H1 (cell line): ENCODE measurements at regions not wholly inside any gene's neighbourhood (a gene's known extent, or its start where the extent isn't known, plus 50 kb on each side); places are given as distances from the start of the nearest gene placed in this dataset.

ENCODE experiments used
- CTCF ChIA-PET: fragments of 300-600 bp; sonication (Branson Sonifier 250); formaldehyde crosslinking; loops from one replicate; lab custom pipeline; 2021; ENCODE audit not compliant: partially characterized antibody; lab: Charles Lee
- POLR2A ChIA-PET: fragments of 300-600 bp; sonication (Branson Sonifier 250); formaldehyde crosslinking; loops from one replicate; lab custom pipeline; 2021; ENCODE audit warnings: inconsistent platforms; ENCODE audit not compliant: partially characterized antibody; lab: Charles Lee
- DNase-seq, 2 experiments: peaks; one replicate each; pipeline versions ENCODE4 v3.0.0 to v3.0.0-alpha.2; 2010 to 2022; ENCODE audit warnings: low spot score in 2 of 2, low read depth in 1 of 2, mixed read lengths in 1 of 2
- FAIRE-seq: peaks from 2 replicates; lab custom pipeline; 2011; peaks lifted over from hg19 to GRCh38; lab: Jason Lieb, UNC
- H2AFZ ChIP-seq: 2 replicates; pipeline ENCODE4 v1.8.1; 2012; ENCODE audit warnings: low read length, inconsistent platforms
- H2AK5ac ChIP-seq: 2 replicates; pipeline ENCODE4 v1.6.1; 2013; ENCODE audit warnings: low read depth, low read length
- H2BK120ac ChIP-seq: replicated peaks from 2 replicates; pipeline ENCODE3; 2013; ENCODE audit warnings: low read depth, low read length, inconsistent platforms
- H2BK12ac ChIP-seq: 2 replicates; pipeline ENCODE4 v1.6.1; 2013; ENCODE audit warnings: low read depth, low read length
- H2BK15ac ChIP-seq: 2 replicates; pipeline ENCODE4 v1.6.1; 2013; ENCODE audit warnings: low read length
- H2BK20ac ChIP-seq: 2 replicates; pipeline ENCODE4 v1.6.1; 2013; ENCODE audit warnings: low read length
- H2BK5ac ChIP-seq: 2 replicates; pipeline ENCODE4 v1.6.1; 2013; ENCODE audit warnings: low read depth, low read length
- H3K14ac ChIP-seq: 2 replicates; pipeline ENCODE4 v1.6.1; 2013; ENCODE audit warnings: inconsistent platforms; ENCODE audit not compliant: insufficient read length
- H3K18ac ChIP-seq: 2 replicates; pipeline ENCODE4 v1.6.1; 2013; ENCODE audit warnings: low read length; ENCODE audit errors: extremely low read depth
- H3K23ac ChIP-seq: 2 replicates; pipeline ENCODE4 v1.6.1; 2013; ENCODE audit warnings: inconsistent platforms; ENCODE audit not compliant: insufficient read length
- H3K23me2 ChIP-seq: 2 replicates; pipeline ENCODE4 v1.6.1; 2013; ENCODE audit warnings: low read depth, low read length
- H3K27ac ChIP-seq: 2 replicates; pipeline ENCODE4 v1.6.1; 2011; ENCODE audit warnings: low read depth, low read length, inconsistent platforms
- H3K27me3 ChIP-seq, 4 experiments: replicated peaks in 1 of 4; 1 replicate in 1 of 4; 2 replicates in 3 of 4; pipeline versions ENCODE4 v1.6.1 to v1.8.1; 2011 to 2013; ENCODE audit warnings: low read length in 3 of 4, mild to moderate bottlenecking in 3 of 4, inconsistent platforms in 2 of 4, mixed read lengths in 2 of 4, moderate library complexity in 1 of 4; ENCODE audit not compliant: control insufficient read depth in 3 of 4, insufficient read depth in 3 of 4; ENCODE audit errors: extremely low read depth in 1 of 4
- H3K36me3 ChIP-seq, 4 experiments: 2 replicates each; pipeline versions ENCODE4 v1.6.1 to v1.8.1; 2011 to 2013; ENCODE audit warnings: mild to moderate bottlenecking in 4 of 4, low read length in 3 of 4, moderate library complexity in 2 of 4, control low read depth in 1 of 4, inconsistent platforms in 1 of 4; ENCODE audit not compliant: insufficient read depth in 4 of 4, control insufficient read depth in 2 of 4
- H3K4ac ChIP-seq: replicated peaks from 2 replicates; pipeline ENCODE3; 2013; ENCODE audit warnings: low read length, low read depth, mixed read lengths, inconsistent platforms; ENCODE audit not compliant: insufficient read length
- H3K4me1 ChIP-seq, 4 experiments: replicated peaks in 1 of 4; 1 replicate in 1 of 4; 2 replicates in 3 of 4; pipeline versions ENCODE4 v1.6.1 to v1.8.1; 2011 to 2013; ENCODE audit warnings: low read length in 3 of 4, inconsistent platforms in 2 of 4, mixed read lengths in 1 of 4; ENCODE audit not compliant: insufficient read depth in 4 of 4, control insufficient read depth in 3 of 4
- H3K4me2 ChIP-seq, 2 experiments: 2 replicates each; pipeline versions ENCODE4 v1.6.1 to v1.8.1; 2011 to 2013; ENCODE audit warnings: low read depth in 2 of 2, low read length in 2 of 2, control low read depth in 1 of 2, inconsistent platforms in 1 of 2, mild to moderate bottlenecking in 1 of 2; ENCODE audit not compliant: insufficient read depth in 1 of 2
- H3K4me3 ChIP-seq, 4 experiments: fragments of 200-600, 300-600 bp in 1 of 4; sonication (generic), shearing (Covaris generic), sonication (Bioruptor Twin) in 1 of 4; 2 replicates each; pipeline versions ENCODE4 v1.5.1 to v1.8.1; 2011 to 2016; ENCODE audit warnings: low read length in 4 of 4, low read depth in 3 of 4, control low read depth in 2 of 4, inconsistent platforms in 2 of 4, mild to moderate bottlenecking in 2 of 4, mixed read lengths in 1 of 4, moderate library complexity in 1 of 4; ENCODE audit not compliant: insufficient read depth in 2 of 4; ENCODE audit errors: extremely low read depth in 1 of 4
- H3K56ac ChIP-seq: replicated peaks from 2 replicates; pipeline ENCODE3; 2013; ENCODE audit warnings: low read depth, mild to moderate bottlenecking, mixed read lengths, low read length, inconsistent platforms; ENCODE audit not compliant: insufficient read length
- H3K79me1 ChIP-seq: 2 replicates; pipeline ENCODE4 v1.6.1; 2013; ENCODE audit warnings: low read depth, low read length, control low read depth
- H3K79me2 ChIP-seq, 2 experiments: 2 replicates each; pipeline versions ENCODE4 v1.6.1 to v1.8.1; 2012 to 2013; ENCODE audit warnings: low read length in 2 of 2, mild to moderate bottlenecking in 2 of 2, inconsistent platforms in 1 of 2; ENCODE audit not compliant: insufficient read depth in 2 of 2, control insufficient read depth in 1 of 2
- H3K9ac ChIP-seq, 4 experiments: replicated peaks in 1 of 4; 1 replicate in 1 of 4; 2 replicates in 3 of 4; pipeline versions ENCODE4 v1.6.1 to v1.8.1; 2011 to 2013; ENCODE audit warnings: low read depth in 3 of 4, low read length in 3 of 4, control low read depth in 2 of 4, mild to moderate bottlenecking in 2 of 4, moderate library complexity in 2 of 4, inconsistent platforms in 1 of 4; ENCODE audit errors: extremely low read depth in 1 of 4
- H3K9me3 ChIP-seq, 2 experiments: 2 replicates each; pipeline versions ENCODE4 v1.6.1 to v1.8.1; 2012 to 2013; ENCODE audit warnings: mild to moderate bottlenecking in 2 of 2, moderate library complexity in 2 of 2, control low read depth in 1 of 2, inconsistent platforms in 1 of 2, low read depth in 1 of 2, low read length in 1 of 2, mixed read lengths in 1 of 2; ENCODE audit not compliant: insufficient read depth in 2 of 2
- H4K20me1 ChIP-seq, 2 experiments: replicated peaks in 1 of 2; 2 replicates each; pipeline versions ENCODE3 to v1.8.1; 2011 to 2013; ENCODE audit warnings: inconsistent platforms in 2 of 2, low read length in 2 of 2, mild to moderate bottlenecking in 1 of 2; ENCODE audit not compliant: insufficient read depth in 2 of 2, control insufficient read depth in 1 of 2
- H4K5ac ChIP-seq: 2 replicates; pipeline ENCODE4 v1.6.1; 2013; ENCODE audit warnings: low read length, low read depth, mixed read lengths, inconsistent platforms; ENCODE audit not compliant: insufficient read length
- H4K8ac ChIP-seq: 2 replicates; pipeline ENCODE4 v1.8.0; 2013; ENCODE audit warnings: mild to moderate bottlenecking, moderate library complexity, low read length, inconsistent platforms; ENCODE audit not compliant: insufficient read depth; ENCODE audit errors: extremely low read depth
- H4K91ac ChIP-seq: replicated peaks from 2 replicates; pipeline ENCODE3; 2013; ENCODE audit warnings: low read length, mixed read lengths, inconsistent platforms; ENCODE audit not compliant: insufficient read length
- CEBPB ChIP-seq: IDR thresholded peaks from 2 replicates; pipeline ENCODE4 v1.6.1; 2012; ENCODE audit warnings: low read depth, low read length
- E2F6 ChIP-seq: IDR thresholded peaks from 2 replicates; pipeline ENCODE4 v1.6.1; 2012; ENCODE audit warnings: inconsistent platforms
- JUN ChIP-seq: IDR thresholded peaks from 2 replicates; pipeline ENCODE4 v1.6.1; 2011; ENCODE audit warnings: low read depth, mild to moderate bottlenecking, improper control_type of control experiment, low read length
- MAFK ChIP-seq: IDR thresholded peaks from 2 replicates; pipeline ENCODE4 v1.6.1; 2012; ENCODE audit warnings: low read depth, mild to moderate bottlenecking, improper control_type of control experiment, low read length
- SP1 ChIP-seq: IDR thresholded peaks from 2 replicates; pipeline ENCODE4 v1.6.1; 2011; ENCODE audit warnings: low read depth, low read length
- TCF12 ChIP-seq: IDR thresholded peaks from 2 replicates; pipeline ENCODE4 v1.6.1; 2011; ENCODE audit warnings: low read depth, mild to moderate bottlenecking, low read length
- WGBS, 2 experiments: shearing (Covaris generic) in 1 of 2; methylation state at CpG; one replicate each; pipeline versions ENCODE4 v1.1.6 to v1.1.7; 2013 to 2015; ENCODE audit warnings: low lambda C conversion rate in 2 of 2, mixed read lengths in 2 of 2, inconsistent platforms in 1 of 2, low coverage in 1 of 2, missing lambda C conversion rate in 1 of 2; ENCODE audit not compliant: insufficient replicate concordance in 2 of 2, insufficient coverage in 1 of 2, insufficient read length in 1 of 2; ENCODE audit errors: extremely low coverage in 1 of 2, missing lambda C conversion rate in 1 of 2; 5-methylcytosine and 5-hydroxymethylcytosine counted together

GRCh38 chr6:44528370-44528644 is 140.8 kb downstream of the CDC5L start:
- TF ChIP-seq TCF12 = no peak
- no peak for TF ChIP-seq SP1
- no peak for TF ChIP-seq MAFK
- TF ChIP-seq JUN = no peak
- no peak for TF ChIP-seq E2F6
- no peak for TF ChIP-seq CEBPB
- Histone ChIP-seq H3K9ac (no peak overlapping the region), H2BK5ac (no peak overlapping the region), H3K4ac (no peak overlapping the region), H4K20me1 (no peaks in the 10 kb centered on the region), H2AK5ac (no peak overlapping the region), H3K36me3 (no peaks in the 10 kb centered on the region), H3K4me1 (peaks cover 0 to 3% (median 0%) of the 10 kb centered on the region in 4 experiments; a peak in 2 of 7 replicates), H3K23ac (no peak overlapping the region), H2BK20ac (no peak overlapping the region), H3K27me3 (no peaks in the 10 kb centered on the region; a peak in 1 of 7 replicates), H2BK15ac (no peak overlapping the region), H2BK12ac (no peak overlapping the region), H3K79me1 (no peaks in the 10 kb centered on the region), H2AFZ (no peak overlapping the region), H3K56ac (no peak overlapping the region), H3K9me3 (no peaks in the 10 kb centered on the region), H3K14ac (no peak overlapping the region), H4K5ac (no peak overlapping the region), H3K23me2 (no peaks in the 10 kb centered on the region), H3K27ac (no peak overlapping the region), H2BK120ac (no peak overlapping the region), H3K18ac (no peak overlapping the region), H3K4me2 (no peak overlapping the region), H4K8ac (no peak overlapping the region; the same call in 1 of the 2 replicates), H4K91ac (no peak overlapping the region), H3K79me2 (no peaks in the 10 kb centered on the region), H3K4me3 (no peak overlapping the region)
- ChIA-PET POLR2A (no interaction called here), CTCF (interaction anchor here (0.9 kb wide), 1 partner anchor 59 kb away, joined by 3 read pairs; no protein-coding TSS in a partner anchor)
- FAIRE-seq (no peak), DNase-seq (no peak)
- 96% methylated on average over 5 of the region's 5 CpGs; no CpG with 5 or more reads in 1 of the 2 experiments for WGBS, 2 experiments
